Esophagus mucosa (tissue), 1 donor: ENCODE measurements at regions not wholly inside any gene's neighbourhood (a gene's known extent, or its start where the extent isn't known, plus 50 kb on each side); places are given as distances from the start of the nearest gene placed in this dataset.
A peak's percentile ranks its signal among the peaks of the same experiment; 100 is the strongest.

Source experiments
- ATAC-seq: fragments of 200-7000 bp; cut with Tn5 transposase; one replicate; pipeline ENCODE4 v1.9.1; 2020
- donor health status: DM: yes; HTN: yes; CAD: no.

- no peak for ATAC-seq
Observed at GRCh38 chr18:78080761-78081160, 831.1 kb downstream of the GALR1 start.

GRCh38 chr18:78082816-78083215 is 833.2 kb downstream of the GALR1 start:
- no peak for ATAC-seq

DNA sequence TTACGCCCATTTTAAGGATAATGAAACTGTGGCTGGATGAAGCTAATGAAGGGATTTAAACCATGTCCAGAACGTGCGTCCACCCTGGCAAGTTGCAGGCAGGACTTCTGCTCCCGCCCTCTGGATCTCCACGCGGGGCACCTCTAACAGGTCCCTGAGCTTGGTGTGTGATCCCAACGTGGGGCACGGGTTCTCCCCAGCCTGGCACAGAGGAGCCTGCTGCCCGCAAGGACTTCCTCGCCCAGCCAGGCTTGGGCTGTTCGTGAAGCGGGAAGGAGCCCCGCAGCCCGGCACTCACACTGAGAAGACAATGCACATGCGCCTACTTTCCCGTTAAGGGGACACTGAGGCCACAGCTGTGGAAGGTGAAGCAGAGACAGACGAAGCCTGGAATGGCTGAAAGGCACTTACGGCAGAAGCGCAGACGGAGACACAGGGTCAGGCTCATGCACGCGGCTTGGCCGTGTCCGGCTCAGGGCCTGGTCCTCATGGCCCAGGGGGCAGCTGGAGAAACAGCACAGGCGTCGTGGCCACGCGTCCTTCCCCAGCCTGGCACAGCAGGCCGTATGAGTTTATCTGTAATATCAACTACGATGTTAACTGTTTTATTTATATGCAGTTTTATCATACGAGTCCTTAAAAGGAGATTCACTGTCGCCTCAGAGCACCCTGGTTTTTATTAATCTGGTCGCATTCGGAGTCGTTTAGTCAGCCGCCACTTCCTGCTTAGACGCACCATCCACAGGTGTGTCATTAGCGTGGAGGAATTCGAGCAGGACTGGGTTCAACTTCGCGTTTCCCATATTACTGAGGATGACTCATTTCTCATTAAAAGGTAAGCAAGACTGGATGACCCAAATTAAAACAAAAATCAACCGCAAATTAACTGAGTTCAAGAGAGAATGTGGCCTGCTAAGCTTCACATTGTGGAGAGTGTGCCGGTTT is 835.9 kb downstream of the GALR1 start:
- no peak for ATAC-seq

DNA sequence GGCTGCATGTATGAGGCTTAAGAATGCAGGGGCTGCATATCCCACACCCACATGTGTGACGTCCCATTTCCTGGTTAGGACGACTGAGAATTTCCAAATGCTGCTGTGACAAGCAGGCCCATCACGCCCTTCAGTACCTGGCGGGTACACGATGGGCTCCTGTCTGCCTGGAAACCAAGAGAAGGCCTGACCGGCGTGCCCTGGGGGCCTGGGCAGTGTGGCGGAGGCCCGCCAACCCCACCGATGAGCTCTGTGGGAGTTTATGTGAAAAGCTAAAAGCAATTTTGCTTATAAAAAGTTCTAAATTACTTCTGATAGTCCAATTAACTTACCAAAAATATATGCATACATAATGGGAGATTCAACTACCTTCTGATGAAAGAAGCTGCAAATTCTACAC is 837.3 kb downstream of the GALR1 start:
- ATAC-seq: no peak

DNA sequence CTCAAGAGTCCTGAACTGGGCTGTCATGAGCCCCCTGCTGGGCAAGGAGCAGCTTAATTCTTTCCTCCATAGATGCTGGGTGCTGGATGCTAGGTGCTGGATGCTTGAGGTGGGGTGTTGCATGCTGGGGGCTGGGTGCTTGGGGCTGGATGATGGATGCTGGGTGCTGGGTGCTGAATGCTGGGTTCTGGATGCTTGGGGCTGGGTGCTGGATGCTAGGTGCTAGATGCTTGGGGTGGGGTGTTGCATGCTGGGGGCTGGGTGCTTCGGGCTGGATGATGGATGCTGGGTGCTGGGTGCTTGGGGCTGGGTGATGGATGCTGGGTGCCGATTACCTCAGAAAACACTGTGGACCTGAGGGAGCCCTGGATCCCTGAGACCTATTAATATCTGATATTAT is 837.7 kb downstream of the GALR1 start:
- no peak for ATAC-seq

DNA sequence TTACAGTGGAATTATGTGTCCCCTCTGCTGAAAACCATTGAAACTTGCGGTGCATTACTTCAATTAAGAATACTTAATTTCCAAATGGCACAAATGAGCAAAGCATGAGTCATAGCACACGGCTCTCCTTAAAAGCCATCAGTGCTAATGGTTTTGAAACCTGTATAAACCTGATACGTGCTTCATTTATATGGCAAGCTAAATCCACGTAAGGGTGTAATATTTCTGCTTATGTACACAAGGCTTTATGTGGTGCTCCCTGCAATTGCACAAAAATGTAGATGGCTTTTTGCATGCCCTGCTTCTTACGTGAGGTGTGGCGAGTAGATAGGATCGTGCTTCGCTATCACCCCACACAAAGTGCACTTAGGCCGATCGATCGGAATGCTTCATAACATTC is 840.9 kb downstream of the GALR1 start:
- ATAC-seq: peak; percentile 99

DNA sequence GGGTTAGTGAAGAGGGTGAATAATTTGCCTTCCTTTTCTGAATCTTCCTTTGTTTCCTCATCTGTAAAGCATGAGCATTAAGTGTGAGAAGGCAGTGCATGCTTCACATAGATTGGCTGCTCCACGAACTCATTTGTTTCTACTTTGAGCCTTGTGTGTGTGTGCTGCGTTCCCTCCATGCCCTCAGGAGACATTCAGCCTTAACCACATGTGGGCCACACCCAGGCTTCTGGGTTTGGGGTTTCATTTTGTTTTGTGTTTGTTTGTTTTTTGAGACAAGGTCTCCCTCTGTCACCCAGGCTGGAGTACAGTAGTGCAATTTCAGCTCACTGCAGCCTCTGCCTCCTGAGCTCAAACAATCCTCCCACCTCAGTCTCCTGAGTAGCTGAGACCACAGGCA is 843.3 kb downstream of the GALR1 start:
- ATAC-seq: peak; percentile 27

GRCh38 chr18:78099979-78100588 is 850.4 kb downstream of the GALR1 start:
- ATAC-seq: peak; percentile 86

GRCh38 chr18:78101091-78101490 is 851.4 kb downstream of the GALR1 start:
- ATAC-seq: no peak

- no peak for ATAC-seq
Observed at GRCh38 chr18:78102135-78102534, 852.5 kb downstream of the GALR1 start.

DNA sequence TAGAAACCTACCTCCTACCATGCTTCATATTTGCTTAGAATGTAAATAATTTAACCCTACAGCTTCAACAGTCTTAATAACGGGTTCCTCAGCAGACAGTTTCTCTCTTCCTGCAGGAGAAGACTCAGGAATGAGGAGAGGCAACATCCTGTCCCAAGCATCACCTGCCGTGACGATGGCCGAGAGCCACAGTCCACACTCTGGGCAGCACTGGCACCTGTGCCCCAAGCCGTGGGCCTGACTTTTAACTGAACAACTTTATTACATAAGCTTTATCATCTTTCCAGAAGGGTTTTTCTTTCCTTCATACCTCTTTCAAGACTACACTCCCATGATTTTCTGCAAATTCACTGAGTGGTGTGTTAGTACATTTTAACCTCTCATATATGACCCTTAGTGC is 856.0 kb downstream of the GALR1 start:
- no peak for ATAC-seq

GRCh38 chr18:78106946-78107345 is 857.3 kb downstream of the GALR1 start:
- no peak for ATAC-seq

DNA sequence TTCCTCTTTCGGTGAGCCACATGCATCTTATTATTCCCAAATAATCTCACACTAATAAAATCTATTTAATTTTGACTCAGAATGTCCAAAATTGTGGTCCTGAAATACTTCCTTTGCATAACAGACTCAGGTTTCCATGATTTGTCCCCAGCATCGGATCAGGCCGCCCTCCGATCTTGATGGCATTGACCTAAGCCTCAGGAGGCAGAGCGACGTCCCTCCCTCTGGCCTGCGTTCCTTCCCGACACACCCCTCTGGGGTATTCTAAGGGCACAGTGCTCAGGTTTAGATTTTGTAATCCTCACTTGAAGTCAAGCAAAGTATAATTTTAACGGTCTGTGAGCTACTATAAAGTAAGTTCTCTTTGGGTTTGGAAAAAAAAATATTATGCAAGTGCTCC is 857.7 kb downstream of the GALR1 start:
- no peak for ATAC-seq

- ATAC-seq: no peak
Observed at GRCh38 chr18:78108554-78108953, 858.9 kb downstream of the GALR1 start.

DNA sequence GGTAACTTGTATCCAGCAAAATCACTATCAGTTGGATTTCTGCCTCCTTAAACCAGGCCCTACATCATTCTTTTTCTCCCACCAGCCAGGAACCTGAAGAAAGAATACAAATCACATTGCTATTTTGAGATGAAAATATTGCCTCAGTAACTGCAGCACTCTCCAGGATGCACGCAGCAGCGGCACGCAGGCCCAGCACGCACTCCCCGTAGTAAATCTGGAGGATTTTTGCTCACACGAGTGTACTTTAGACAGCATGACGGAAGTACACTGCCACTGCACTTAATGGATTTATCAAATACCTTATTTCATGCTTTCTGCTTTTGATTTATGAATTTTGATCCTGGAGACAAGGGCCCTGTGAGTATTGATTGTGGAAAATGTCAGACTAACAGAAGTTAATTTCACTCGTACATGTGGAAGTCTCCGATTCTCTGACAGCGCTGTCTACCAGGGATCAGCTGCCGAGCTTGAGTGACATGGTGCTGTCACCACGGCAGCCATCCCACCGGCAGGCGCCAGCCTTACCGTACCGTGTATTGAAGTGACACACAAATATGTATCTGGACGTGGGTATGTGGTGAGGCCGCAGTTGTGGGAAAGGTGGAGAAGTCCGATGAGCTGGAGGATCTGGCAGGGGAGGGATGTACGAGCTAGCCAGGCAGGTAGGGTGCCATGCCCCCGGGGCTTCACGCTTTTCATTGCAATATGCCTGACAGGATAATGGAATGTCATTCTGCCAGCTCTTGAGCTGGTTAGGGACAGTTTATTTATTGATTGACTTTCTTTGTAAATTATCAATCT is 863.7 kb downstream of the GALR1 start:
- no peak for ATAC-seq

GRCh38 chr18:78113940-78114251 is 864.2 kb downstream of the GALR1 start:
- ATAC-seq: no peak

DNA sequence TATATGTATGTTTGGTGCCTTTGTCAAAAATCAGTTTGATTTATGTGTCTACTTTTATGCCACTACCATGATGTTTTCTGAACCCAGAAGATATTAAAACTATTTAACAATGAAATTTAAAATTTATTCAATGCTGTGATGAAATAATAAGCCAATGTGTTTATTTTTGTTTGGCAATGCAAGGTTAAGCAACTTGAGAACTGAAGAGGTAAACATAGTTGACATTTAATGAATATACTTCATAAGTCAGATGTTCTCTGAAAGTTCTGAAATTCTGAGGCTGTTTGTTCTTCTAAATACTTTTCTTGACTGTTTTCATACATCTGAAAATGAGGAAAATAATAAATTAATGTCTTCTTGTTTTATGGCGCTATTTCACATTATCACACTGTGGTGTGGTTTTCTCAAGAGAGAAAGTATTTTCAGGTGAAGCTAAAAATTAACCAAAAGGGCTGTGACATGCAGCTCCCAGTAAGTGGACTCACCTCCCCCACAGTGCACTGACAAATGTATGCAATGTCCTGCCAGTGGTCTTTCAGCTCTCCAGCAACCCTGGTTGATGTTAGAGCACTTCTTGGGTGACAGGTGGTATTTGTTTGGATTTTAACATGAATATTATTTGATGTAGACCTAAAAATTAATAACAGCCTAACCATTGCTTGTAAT is 863.6 kb upstream of the SALL3 start:
- no peak for ATAC-seq

GRCh38 chr18:78123144-78123909 is 856.3 kb upstream of the SALL3 start:
- peak; percentile 29 for ATAC-seq

GRCh38 chr18:78123926-78124797 is 855.5 kb upstream of the SALL3 start:
- ATAC-seq: no peak

DNA sequence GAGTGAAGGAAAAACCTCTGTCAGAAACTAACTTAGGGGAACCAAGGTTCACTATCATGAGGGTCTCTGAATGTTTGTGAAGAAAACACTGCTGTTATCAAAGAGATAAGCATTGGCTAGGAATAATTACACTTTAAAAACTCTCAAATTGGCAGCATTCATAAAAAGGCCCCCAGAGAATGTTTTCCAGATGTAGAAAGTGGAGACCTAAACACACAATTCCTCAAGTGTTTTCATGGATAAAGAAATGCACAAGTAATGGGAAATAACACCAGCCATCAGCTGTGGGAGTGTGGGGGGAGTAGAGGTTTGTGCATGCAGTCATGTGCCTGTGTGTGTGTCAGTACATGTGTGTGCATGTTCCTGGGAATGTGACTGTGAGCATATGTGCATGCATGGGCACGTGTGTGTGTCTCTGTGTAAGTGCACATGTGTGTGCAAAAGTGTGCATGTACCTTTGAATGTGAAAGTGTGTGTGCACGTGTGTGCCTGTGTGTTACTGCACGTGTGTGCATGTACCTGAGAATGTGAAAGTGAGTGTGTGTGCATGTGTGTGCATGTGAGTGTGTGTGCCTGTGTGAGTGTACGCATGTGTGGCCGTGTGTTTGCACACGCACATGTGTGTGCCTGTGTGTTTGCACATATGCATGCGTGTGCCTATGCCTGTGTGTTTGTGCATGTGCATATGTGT is 854.3 kb upstream of the SALL3 start:
- ATAC-seq: no peak
